A673 (cell line): ENCODE measurements at regions not wholly inside any gene's neighbourhood (a gene's known extent, or its start where the extent isn't known, plus 50 kb on each side); places are given as distances from the start of the nearest gene placed in this dataset.

Experiments
- BruUV-seq: library from RNA; stranded (reverse); fragments of 400-500 nt; replicated peaks from 2 replicates; lab custom pipeline; 2021; lab: Mats Ljungman, UMichigan
- CTCF ChIA-PET: fragments of 300-600 bp; sonication (Branson Sonifier 250); formaldehyde crosslinking; loops from one replicate; lab custom pipeline; 2022; ENCODE audit warnings: antibody characterized with exemption; lab: Charles Lee
- POLR2A ChIA-PET: fragments of 300-600 bp; sonication (Branson Sonifier 250); formaldehyde crosslinking; loops from one replicate; lab custom pipeline; 2022; ENCODE audit warnings: antibody characterized with exemption; ENCODE audit not compliant: low non-redundant PET; lab: Charles Lee
- DNase-seq: peaks from one replicate; pipeline ENCODE4 v3.0.0-alpha.2; 2015; ENCODE audit warnings: low spot score
- H3K27ac ChIP-seq: fragments of 200-600 bp; sonication (generic); 2 replicates; pipeline ENCODE4 v1.5.1; 2016; ENCODE audit warnings: mixed run types, low read depth, mild to moderate bottlenecking, mixed read lengths, antibody characterized with exemption, low read length; ENCODE audit not compliant: poor library complexity, severe bottlenecking
- H3K27me3 ChIP-seq: fragments of 200-600 bp; sonication (generic); replicated peaks from 2 replicates; pipeline ENCODE4 v1.6.1; 2017; ENCODE audit warnings: mixed run types, low read depth, mild to moderate bottlenecking, mixed read lengths, antibody characterized with exemption, low read length; ENCODE audit not compliant: insufficient read depth, poor library complexity
- H3K36me3 ChIP-seq: fragments of 200-600 bp; sonication (generic); 2 replicates; pipeline ENCODE4 v1.6.1; 2016; ENCODE audit warnings: mixed run types, mild to moderate bottlenecking, mixed read lengths, antibody characterized with exemption, low read length; ENCODE audit not compliant: insufficient read depth, poor library complexity, severe bottlenecking
- H3K4me1 ChIP-seq: fragments of 200-600 bp; sonication (generic); 2 replicates; pipeline ENCODE4 v1.6.1; 2017; ENCODE audit warnings: mixed run types, mild to moderate bottlenecking, mixed read lengths, antibody characterized with exemption, low read length; ENCODE audit not compliant: insufficient read depth, poor library complexity, severe bottlenecking
- H3K4me3 ChIP-seq: fragments of 200-600 bp; sonication (generic); 2 replicates; pipeline ENCODE4 v1.5.1; 2016; ENCODE audit warnings: low read depth, mixed run types, mild to moderate bottlenecking, mixed read lengths, low read length; ENCODE audit not compliant: poor library complexity, severe bottlenecking
- H3K9me3 ChIP-seq: fragments of 200-600 bp; sonication (generic); 2 replicates; pipeline ENCODE4 v1.6.1; 2016; ENCODE audit warnings: mixed run types, low read depth, mild to moderate bottlenecking, mixed read lengths, antibody characterized with exemption, low read length; ENCODE audit not compliant: poor library complexity, severe bottlenecking
- CTCF ChIP-seq: fragments of 300-800, 200-600 bp; sonication (generic); conservative IDR thresholded peaks from 2 replicates; pipeline ENCODE4 v1.5.1; 2017; ENCODE audit warnings: low read depth, mild to moderate bottlenecking, antibody characterized with exemption, low read length, moderate library complexity, mixed read lengths
- EZH2 ChIP-seq: fragments of 200-600 bp; sonication (generic); IDR thresholded peaks from 2 replicates; pipeline ENCODE4 v1.6.1; 2017; ENCODE audit warnings: borderline replicate concordance, low read depth, mild to moderate bottlenecking, mixed read lengths, antibody characterized with exemption, low read length; ENCODE audit not compliant: poor library complexity, severe bottlenecking
- intact Hi-C: fragments of 100-400 bp; cut with micrococcal nuclease; formaldehyde crosslinking; loops from one replicate; pipeline ENCODE4 v1.10.0; 2022; ENCODE audit not compliant: unreplicated experiment

DNA sequence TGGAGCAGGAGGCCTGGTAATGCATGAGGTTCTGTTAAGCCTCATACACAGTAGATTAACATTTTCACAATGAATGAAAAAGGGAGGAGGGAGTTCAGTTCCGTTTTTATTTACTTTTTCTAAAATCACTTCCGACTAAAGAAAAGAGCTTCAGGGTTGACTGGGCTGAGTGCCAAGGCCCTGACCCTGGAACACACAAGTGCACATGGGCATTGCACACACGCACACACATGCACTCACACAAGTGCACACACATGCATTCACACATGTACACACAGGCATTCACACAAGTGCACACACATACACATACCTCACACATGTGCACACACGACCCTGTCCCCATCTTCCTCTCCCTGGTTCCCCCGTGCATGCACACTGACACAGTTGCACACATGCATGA lies 303.3 kb downstream of the BRD1 start:
- Histone ChIP-seq H3K4me3 (no peak overlapping the region), H3K4me1 (no peaks in the 10 kb centered on the region), H3K36me3 (no peaks in the 10 kb centered on the region), H3K9me3 (no peaks in the 10 kb centered on the region), H3K27ac (no peak overlapping the region), H3K27me3 (no peaks in the 10 kb centered on the region)
- POLR2A ChIA-PET = no interaction called here
- intact Hi-C loops = no loop called here
- no TSS peak for BruUV-seq
- CTCF ChIA-PET = no interaction called here
- TF ChIP-seq EZH2 (no peak), CTCF (no peak)
- DNase-seq = no peak

DNA sequence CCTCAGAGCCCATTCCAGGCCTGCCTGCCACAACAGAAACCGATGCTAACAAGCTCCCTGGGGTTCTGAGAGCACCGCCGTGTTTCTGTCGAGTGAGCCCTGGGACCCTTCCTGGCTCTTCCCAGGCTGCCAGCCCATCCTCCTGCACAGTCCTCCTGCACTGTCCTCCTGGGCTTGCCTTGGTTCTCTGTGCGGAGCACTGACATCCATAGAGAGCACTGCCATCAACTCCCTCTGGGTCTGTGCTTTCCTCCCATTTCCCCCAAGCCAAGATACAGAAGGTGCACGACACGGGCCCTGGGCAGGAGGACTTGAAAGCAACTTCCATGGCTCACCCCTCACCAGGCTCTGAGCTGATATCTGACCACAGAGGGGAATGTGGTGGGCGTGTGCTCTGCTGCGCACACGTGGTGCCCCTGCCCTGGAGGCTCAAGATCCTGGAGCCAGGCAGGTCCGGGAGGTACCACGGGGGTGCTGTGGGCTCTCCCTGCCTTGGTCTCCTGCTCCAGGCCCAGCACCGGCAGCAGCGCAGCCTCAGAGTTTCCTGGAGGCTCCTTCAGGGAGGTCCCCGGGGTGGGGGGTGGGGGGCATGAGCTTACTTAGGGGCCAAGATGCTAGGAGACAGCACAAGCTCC lies 304.2 kb downstream of the BRD1 start:
- Histone ChIP-seq H3K36me3 (no peaks in the 10 kb centered on the region), H3K4me1 (no peaks in the 10 kb centered on the region), H3K27ac (no peak overlapping the region), H3K9me3 (no peaks in the 10 kb centered on the region), H3K4me3 (no peak overlapping the region), H3K27me3 (no peaks in the 10 kb centered on the region)
- no peak for DNase-seq
- ChIA-PET CTCF (no interaction called here), POLR2A (no interaction called here)
- TF ChIP-seq CTCF (no peak), EZH2 (no peak)
- BruUV-seq = no TSS peak
- intact Hi-C loops = no loop called here

GRCh38 chr22:49522582-49523373 lies 304.9 kb downstream of the BRD1 start:
- no TSS peak for BruUV-seq
- Histone ChIP-seq H3K4me1 (no peaks in the 10 kb centered on the region), H3K4me3 (no peak overlapping the region), H3K27me3 (no peaks in the 10 kb centered on the region), H3K36me3 (no peaks in the 10 kb centered on the region), H3K9me3 (no peaks in the 10 kb centered on the region), H3K27ac (no peak overlapping the region)
- ChIA-PET CTCF (no interaction called here), POLR2A (no interaction called here)
- DNase-seq = no peak
- intact Hi-C loops = no loop called here
- no peak for TF ChIP-seq EZH2
- no peak for TF ChIP-seq CTCF
